Skeletal muscle cell (primary cell): ENCODE measurements at regions not wholly inside any gene's neighbourhood (a gene's known extent, or its start where the extent isn't known, plus 50 kb on each side); places are given as distances from the start of the nearest gene placed in this dataset.

Experiments
- DNase-seq: peaks from one replicate; pipeline ENCODE4 v3.0.0-alpha.2; 2010; ENCODE audit warnings: low read depth
- H3K4me3 ChIP-seq: 2 replicates; pipeline ENCODE4 v1.5.1; 2011; ENCODE audit warnings: low read depth, mild to moderate bottlenecking, control low read depth, low read length, moderate library complexity

DNA sequence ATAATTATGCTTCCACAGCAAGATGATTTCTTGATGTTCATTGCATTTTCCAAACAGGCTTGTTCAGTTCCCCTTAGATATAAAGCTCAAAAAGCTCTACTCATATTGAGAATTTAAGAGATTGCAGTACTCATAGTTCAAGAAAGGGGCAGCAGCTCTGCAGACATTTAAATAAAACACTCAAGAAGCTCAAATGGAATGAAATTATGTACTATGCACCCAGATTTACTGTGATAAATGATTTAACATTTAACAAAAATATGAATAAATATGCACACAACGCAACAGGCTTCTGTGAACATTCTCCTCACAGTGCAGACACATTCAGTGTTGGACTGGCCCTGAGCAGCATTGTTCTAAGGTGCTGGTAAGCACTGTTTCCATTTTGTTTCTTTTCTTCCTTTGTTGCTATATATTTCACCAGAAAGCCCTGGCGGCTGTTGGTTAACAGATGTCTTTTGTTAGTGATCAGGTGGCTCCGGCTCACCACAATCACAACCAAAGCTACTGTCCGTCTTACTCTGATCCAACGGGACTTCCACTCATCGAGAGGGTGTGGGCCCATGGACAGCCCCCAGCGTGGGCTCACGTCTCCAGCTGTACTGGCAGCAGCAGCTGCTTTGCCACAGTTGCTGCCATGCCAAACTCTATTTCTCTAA lies 1440.3 kb downstream of the NCAM2 start:
- DNase-seq: no peak
- H3K4me3 ChIP-seq: no peak overlapping the region

DNA sequence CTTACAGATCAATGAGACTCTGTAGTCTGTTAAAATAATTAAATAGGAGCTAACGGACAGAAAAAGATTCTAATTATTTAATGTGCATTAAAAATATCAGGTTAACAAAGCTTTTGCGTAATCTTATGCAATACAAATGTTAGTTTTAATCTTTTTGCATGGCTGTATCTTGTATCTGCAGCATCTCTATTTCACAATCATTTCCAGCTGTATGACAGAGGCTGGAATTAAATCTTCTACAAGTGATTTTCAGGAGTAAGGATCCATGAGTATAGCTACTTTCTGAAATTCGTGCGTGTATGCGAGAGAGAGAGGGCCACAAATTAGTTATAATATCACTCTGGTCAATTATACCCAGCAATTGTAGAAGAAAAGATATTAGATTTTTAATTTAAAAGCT lies 1446.8 kb downstream of the NCAM2 start:
- H3K4me3 ChIP-seq: no peak overlapping the region
- DNase-seq: no peak

DNA sequence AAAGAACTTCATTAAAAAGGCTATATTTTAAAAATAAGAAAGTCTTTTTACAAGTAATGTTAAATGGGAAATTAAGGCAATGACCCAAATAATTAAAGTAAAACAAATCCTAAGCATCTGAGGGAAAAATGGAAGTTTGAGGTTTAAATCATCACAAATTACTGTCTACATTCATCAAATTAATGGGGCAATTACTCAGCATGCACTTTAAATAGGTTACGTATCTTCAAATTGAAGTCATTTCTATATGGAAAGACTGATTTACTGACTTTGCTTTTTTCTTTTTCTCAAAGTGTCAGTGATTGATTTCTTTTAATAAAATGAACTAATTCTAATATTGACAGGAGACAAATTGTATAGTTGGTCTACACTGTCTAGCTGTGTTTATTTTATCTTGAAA lies 1452.3 kb downstream of the NCAM2 start:
- no peak overlapping the region for H3K4me3 ChIP-seq
- DNase-seq: no peak

DNA sequence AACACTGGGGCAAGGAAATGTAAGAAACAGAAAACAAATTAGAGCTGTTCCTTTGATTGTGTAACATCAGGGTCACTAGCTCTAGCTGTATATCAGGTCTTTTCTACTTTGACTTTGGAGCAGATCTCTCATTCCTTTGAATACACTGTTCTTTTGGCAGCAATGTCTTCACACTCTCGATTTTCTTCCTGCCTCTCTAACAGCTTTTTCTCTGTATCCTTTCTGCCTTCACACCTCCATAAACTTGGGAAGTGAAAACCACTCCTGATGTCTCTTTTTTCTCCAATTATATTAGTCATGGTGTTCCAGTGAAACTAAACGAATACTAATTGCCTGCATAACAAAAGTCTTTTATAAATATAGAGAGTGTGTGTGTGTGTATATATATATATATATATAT lies 1458.0 kb downstream of the NCAM2 start:
- no peak overlapping the region for H3K4me3 ChIP-seq
- DNase-seq: no peak

DNA sequence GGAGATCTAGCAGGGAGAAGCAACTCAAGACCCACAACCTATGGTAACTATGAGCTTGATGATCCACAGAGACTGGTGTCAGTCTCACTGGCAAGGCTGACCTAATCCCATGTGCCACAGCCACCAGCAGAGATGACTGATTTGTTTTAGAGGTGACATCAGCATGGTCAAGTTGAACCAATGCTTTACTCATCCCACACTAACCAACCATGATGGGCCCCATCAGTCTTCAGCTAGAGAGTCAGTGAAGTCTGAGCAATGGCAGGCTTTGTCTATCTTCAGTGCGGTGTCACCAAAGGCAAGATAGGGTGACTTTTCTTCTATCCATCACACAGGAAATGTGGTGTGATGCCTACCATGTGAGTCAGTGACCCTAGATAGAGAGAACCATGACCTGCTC lies 1470.7 kb downstream of the NCAM2 start:
- no peak for DNase-seq

DNA sequence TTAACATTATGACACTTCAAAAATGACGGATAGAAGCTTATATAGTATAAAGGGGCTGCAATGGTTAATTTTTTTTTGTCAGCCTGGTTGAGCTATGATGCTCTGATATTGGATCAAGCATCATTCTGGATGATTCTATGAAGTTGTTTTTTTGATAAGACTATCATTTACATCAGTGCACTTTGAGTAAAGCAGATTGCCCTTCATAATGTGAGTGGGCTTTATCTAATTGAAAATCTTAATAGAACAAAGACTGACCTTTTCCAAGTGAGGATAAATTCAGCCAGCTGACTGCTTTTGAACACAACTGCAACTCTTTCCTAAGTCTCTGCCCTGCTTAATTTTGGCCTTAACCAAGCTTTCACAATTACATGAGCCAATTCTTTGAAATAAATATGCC lies 1476.2 kb downstream of the NCAM2 start:
- no peak overlapping the region for H3K4me3 ChIP-seq
- no peak for DNase-seq

More for the DNA sequence above, 1470.7 kb downstream of the NCAM2 start:
- no peak overlapping the region for H3K4me3 ChIP-seq

DNA sequence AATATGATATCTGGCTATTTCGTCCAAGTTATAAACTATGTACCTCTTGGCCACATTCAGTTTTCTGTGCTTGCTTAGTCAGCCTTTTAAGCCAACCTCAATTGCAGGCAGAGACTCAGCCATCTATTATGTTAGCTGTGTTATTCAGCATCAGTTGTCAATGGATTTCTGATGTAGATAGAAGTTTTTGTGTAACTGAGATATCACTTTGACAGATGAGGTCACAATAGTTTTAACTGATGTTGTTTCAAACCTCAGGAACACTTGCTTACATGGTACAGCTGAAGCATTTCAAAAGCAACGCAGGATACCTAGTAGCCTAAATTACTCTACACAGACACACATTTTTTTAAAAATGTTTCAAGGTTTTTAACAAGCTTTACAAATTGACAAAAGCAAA lies 1478.0 kb downstream of the NCAM2 start:
- H3K4me3 ChIP-seq: no peak overlapping the region

DNA sequence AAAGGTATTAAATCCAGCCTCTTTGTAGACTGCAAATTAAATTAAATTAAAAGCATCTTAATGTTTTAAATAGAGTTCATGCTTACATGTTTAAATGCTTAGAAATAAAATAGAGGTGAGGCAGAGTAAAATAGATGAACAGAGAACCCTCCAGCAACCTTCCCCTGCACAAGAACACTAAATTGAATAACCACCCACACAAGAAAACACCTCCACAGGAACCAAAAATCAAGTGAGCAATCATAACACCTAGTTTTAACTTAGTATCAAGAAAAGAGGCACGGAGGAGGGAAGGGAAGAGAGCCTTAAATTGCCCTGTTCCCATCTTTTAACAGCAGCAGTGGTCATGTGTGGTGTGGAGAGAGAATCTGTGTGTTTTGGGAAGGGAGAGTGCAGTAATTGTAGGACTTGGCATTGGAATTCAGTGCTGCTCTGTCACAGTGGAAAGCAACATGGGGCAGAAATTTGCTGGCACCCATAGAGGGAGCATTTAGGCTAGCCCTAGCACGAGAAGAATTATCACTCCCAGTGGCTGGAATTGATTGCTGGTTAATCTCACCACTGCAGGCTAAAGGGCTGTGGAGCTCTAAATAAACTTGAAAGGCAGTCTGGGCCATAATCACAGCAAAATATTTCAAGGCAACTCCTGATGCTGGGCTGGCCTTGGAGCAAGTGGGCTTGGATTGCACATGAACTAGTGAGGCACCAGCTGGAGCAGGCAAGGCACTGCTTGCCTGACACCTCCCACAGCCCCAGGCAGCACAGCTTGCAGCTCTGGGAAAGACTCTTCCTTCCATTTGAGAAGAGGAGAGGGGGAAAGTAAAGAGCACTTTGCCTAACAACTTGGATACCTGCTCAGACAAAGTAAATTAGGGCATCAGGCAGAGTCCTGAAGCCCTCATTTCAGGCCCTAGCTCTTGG lies 1478.8 kb downstream of the NCAM2 start:
- no peak overlapping the region for H3K4me3 ChIP-seq
- no peak for DNase-seq

More for the DNA sequence above, 1478.0 kb downstream of the NCAM2 start:
- no peak for DNase-seq

DNA sequence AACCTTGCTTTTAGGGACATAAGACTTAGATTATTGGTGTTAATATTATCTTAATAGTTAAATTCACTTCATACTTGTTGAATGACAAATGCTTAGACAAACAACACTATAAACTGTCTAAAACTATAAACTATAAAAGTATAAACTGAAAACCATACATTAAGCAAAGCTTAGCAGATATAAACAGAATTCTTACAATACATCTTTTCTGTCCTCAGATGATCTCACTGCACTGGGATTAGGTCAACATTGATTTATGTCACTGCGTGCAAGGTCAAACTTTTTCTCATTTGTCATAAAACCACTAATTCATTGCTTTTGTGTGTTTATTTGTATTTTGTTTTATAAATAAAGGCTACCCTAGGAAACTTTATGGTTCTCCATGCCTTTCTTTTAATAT lies 1491.8 kb downstream of the NCAM2 start:
- DNase-seq: no peak

DNA sequence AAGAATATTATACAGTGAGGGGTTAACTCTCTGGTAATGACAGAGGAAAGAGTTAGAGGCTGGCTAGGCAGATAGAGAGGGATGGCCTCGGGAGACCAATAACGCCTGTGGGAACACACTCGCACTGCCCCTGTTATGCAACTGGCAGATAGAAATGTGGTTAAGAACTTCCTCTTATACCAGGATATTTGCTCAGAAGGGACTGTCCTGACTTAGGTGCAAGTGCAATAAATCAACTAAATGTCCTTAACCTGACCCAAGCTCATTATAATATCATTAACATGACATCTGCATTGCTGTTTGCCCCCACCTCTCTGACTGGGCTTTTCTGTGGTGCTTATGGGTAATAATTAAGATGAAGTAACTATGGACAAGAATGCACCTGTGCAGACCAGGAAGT lies 1518.0 kb downstream of the NCAM2 start:
- DNase-seq: no peak
- no peak overlapping the region for H3K4me3 ChIP-seq

More for the DNA sequence above, 1491.8 kb downstream of the NCAM2 start:
- no peak overlapping the region for H3K4me3 ChIP-seq

DNA sequence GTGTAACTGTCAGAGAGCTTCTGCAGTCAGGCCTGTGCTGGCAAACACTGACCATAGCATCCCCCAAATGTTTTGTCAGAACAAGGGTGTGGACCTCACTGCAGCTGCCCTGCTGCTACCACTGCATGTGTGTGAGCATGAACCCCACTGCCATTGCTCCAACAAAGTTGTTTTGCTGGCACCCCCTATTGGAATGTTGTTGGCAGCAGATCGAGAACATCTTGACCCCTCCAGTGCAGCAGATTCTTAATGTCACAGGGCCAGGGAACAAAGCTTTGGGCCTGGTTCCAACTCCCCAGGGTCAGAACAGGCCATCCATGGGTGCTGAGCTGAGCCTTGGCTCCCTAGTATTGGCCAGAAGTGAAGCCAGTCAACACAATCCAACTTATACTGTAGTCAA lies 1537.4 kb downstream of the NCAM2 start:
- DNase-seq: no peak
- no peak overlapping the region for H3K4me3 ChIP-seq

DNA sequence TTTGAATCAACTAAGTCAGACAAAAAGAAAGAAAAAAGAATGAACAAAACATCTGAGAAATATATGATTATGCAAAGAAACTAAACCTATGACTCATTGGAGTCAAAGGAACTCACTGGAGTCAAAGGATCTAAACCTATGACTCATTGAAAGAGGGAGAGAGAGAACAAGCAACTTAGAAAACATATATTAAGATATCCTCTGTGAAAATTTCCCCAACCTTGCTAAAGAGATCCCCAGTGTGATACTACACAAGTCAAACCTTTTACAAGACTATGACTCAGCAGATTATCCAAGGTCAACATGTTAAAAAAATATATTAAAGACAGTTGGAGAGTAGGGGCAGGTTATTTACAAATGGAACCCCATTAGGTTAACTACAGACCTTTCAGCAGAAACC lies 1538.3 kb downstream of the NCAM2 start:
- H3K4me3 ChIP-seq: no peak overlapping the region
- peak; percentile 12 for DNase-seq

DNA sequence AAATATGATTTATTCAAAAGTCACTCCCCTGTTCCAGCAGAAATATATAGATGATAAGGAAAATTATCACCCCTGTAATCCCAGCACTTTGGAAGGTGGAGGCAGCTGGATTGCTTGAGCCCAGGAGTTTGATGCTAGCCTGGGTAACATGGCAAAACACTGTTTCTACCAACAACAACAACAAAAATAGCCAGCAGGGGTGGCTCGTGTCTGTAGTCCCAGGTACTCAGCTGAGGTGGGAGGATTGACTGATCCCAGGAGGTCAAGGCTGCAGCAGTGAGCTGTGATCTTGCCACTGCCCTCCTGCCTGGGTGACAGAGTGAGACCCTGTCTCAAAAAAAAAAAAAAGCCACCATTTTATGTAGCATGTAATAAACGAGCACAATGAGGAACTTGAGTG lies 1546.5 kb downstream of the NCAM2 start:
- no peak for DNase-seq
- H3K4me3 ChIP-seq: no peak overlapping the region

DNA sequence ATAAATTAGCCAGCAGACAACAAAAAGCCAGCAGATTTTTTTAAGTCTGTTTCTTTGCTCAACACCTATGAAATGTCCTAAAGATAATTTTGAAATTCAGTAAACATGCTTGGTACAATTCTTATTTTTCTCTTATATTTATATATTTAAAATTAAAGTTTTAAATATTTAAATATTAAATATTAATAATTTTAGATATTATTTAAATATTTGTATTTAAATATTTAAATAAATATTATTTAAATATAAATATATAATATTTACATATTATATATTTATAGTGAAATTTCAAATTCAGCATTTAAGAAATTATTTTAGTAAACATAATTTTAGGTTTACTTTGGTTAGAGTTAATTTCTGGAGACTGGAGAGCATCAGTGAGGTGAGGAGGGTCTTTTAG lies 1554.2 kb downstream of the NCAM2 start:
- H3K4me3 ChIP-seq: no peak overlapping the region
- DNase-seq: no peak

DNA sequence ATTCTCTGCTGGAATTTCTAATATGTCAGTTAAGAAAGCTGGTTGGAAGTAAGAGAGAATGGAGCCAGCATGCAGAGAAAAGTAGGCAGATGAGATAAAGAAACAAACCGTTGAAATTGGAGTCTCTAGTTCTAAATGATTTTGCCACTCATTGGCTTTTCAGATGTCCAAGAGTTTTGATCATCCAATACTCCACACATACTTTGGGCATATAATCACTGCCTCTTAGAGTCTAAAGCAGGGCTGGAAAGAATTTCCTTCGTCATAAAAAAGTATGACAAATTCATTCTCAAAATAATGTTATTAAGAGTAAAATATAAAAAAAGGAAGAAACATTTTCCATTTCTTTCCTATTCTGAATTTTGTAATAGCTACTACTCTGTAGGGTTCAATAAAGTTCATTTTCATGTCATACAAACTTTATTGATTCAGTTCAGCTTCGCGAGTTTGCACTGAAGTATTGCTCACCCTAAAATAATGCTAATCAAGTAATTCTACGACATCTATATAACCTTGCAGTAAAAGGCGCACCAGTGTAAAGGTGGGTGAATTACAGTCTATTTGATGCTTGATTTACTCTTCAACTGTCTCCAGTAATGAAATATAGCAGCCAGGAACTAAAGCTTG lies 1556.6 kb downstream of the NCAM2 start:
- H3K4me3 ChIP-seq: no peak overlapping the region
- DNase-seq: no peak

DNA sequence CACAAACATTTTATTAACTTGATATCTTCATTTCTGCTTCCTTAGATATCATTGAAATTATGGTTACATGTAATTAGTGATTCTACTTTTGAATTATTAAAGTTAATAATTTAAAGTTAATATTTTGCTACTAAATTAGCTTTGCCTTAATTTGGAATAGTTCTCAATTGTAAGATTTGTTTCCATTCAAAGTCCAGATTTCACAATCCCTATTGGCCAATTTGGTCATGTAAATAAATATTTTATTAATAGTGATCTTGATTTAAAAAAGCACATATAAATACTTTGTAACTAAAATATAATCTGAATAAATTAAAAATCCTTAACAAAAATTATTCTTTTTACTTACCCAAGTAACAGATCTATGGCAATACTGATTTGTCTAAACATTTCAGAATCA lies 1558.6 kb downstream of the NCAM2 start:
- DNase-seq: no peak
- H3K4me3 ChIP-seq: no peak overlapping the region

DNA sequence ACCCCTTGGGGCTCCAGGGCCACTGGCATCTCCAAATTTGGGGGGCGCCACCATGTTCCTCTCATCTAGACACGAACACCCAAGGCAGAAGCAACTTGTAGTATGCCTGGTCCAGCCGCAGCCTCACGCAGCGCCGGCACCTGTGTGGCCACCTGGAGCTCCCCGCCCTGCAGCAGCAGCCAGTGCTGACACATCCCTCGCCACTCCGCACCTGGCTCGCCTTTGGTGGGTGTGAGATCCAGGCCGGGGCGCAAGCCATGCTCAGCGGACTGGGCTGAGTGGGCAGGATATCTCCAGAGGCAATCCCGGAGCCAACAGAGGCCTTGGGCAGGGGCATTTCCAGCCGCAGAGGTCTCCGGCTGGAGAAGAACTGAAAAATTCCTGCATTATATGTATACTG lies 1563.7 kb downstream of the NCAM2 start:
- H3K4me3 ChIP-seq: no peak overlapping the region
- no peak for DNase-seq

DNA sequence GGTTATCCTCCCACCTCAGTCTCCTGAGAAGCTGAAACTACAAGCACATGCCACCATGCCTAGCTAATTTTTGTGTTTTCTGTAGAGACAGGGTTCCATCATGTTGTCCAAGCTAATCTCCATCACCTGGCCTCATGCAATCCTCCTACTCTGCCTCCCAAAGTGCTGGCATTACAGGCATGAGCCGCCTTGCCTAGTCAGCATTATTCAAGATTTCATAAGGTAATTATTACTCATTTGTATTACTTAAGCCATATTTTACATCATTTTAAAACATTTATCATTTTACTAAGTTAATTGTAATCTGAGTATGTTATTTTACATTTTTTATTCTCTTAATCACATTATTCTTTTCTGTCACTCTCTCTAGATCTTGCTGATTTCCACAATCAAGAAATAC lies 1575.6 kb downstream of the NCAM2 start:
- DNase-seq: no peak
- no peak overlapping the region for H3K4me3 ChIP-seq

DNA sequence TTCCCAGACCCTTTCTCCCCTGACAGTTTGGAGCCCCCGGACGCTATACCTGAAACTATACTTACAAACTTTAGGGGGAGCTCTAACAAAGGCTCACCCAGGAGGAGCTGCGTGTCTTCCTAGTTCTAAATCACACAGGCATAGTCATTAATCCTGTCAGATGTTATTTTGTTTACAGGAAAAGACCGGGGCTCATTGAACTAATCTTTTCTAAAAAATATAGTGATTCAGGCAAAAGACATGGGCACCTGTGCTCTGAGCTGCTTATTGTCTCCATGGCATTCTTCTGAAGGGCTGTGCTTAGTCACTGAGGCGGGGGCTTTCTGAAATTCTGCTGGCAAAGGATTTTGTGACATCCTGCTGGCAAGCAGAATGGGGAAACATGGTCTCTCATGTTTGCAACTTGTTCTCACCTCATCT lies 1577.0 kb downstream of the NCAM2 start:
- no peak for DNase-seq
- H3K4me3 ChIP-seq: no peak overlapping the region

DNA sequence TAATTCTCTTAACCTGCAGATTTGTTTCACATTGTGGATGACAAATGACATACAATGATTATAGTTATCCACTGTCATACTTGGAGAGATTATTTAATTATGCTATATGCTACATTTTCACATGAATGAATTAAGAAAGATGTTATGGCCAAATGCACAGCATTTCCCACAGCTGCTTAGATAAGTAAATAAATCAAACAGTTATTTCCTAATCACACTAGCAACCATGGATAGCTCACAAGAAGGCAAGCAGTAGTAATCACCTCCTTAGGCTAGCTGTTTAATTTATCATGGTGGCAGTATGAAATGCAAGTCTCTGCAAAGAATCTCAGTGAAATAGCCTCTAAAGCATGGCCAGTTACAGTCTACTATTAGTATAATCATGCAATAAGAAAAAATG lies 1581.5 kb downstream of the NCAM2 start:
- no peak for DNase-seq
- H3K4me3 ChIP-seq: no peak overlapping the region
